MCF 10A (cell line): ENCODE measurements at regions not wholly inside any gene's neighbourhood (a gene's known extent, or its start where the extent isn't known, plus 50 kb on each side); places are given as distances from the start of the nearest gene placed in this dataset.

Source experiments
- BruUV-seq: library from RNA; stranded (reverse); fragments of 400-500 nt; replicated peaks from 2 replicates; lab custom pipeline; 2021; lab: Mats Ljungman, UMichigan
- CTCF ChIA-PET: fragments of 300-600 bp; sonication (Branson Sonifier 250); formaldehyde crosslinking; extraction: SDS; loops from one replicate; lab custom pipeline; 2021; ENCODE audit warnings: antibody characterized with exemption, inconsistent platforms; lab: Yijun Ruan, JAX
- POLR2A ChIA-PET: fragments of 300-600, 350-650 bp; sonication (Branson Sonifier 250); formaldehyde crosslinking; extraction: SDS; loops from one replicate; lab custom pipeline; 2020; ENCODE audit warnings: antibody characterized with exemption, inconsistent platforms; lab: Yijun Ruan, JAX
- DNase-seq: peaks from one replicate; pipeline ENCODE4 v3.0.0-alpha.2; 2018; ENCODE audit not compliant: unreplicated experiment
- H3K27ac Mint-ChIP-seq: one replicate; pipeline ENCODE4 v1.8.0; 2022; ENCODE audit warnings: mild to moderate bottlenecking, low read depth, mixed read lengths; ENCODE audit not compliant: unreplicated experiment
- H3K27me3 Mint-ChIP-seq: one replicate; pipeline ENCODE4 v1.8.0; 2022; ENCODE audit warnings: mixed read lengths; ENCODE audit not compliant: insufficient read depth, unreplicated experiment
- H3K36me3 Mint-ChIP-seq: one replicate; pipeline ENCODE4 v1.8.0; 2022; ENCODE audit warnings: mild to moderate bottlenecking, moderate library complexity, mixed read lengths; ENCODE audit not compliant: insufficient read depth, unreplicated experiment
- H3K4me1 Mint-ChIP-seq: one replicate; pipeline ENCODE4 v1.8.0; 2022; ENCODE audit warnings: mixed read lengths; ENCODE audit not compliant: insufficient read depth, unreplicated experiment
- H3K4me3 Mint-ChIP-seq: one replicate; pipeline ENCODE4 v1.8.0; 2022; ENCODE audit warnings: mild to moderate bottlenecking, moderate library complexity, mixed read lengths; ENCODE audit not compliant: unreplicated experiment
- H3K9me3 Mint-ChIP-seq: one replicate; pipeline ENCODE4 v1.8.0; 2022; ENCODE audit warnings: mixed read lengths; ENCODE audit not compliant: unreplicated experiment
- intact Hi-C: fragments of 100-400 bp; cut with micrococcal nuclease; formaldehyde crosslinking; loops from 2 replicates; pipeline ENCODE4 v1.14.1; 2022
- TF ChIP-seq, protein P1 (sequence below): fragments of 200-600 bp; IDR thresholded peaks from one replicate; pipeline ENCODE4 v1.8.0; 2022; ENCODE audit warnings: antibody characterized with exemption, mild to moderate bottlenecking; ENCODE audit not compliant: unreplicated experiment

DNA sequence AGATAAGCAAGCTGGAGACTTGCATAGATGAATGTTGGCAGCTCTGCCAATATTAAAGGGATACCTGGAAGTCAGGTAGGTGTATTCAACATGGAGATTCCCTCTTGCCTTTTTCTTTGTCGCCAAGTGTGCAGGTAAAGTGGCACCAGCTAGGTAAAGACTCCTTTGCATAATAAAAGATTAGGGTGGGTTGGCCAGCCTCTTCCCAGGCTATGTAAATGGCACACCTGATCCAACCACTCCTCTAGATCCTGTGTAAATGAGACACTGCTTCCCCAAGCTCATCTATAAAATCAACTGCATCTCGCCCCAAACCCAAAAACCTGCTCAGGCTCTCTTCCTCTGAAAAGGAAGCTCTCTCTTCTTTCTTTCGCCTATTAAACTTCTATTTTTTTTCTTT lies 100.8 kb upstream of the DSCAM start:
- Mint-ChIP-seq H3K27ac (no peak overlapping the region), H3K4me3 (no peak overlapping the region), H3K9me3 (peaks cover 19% of the 10 kb centered on the region), H3K4me1 (peaks cover 2% of the 10 kb centered on the region), H3K36me3 (no peaks in the 10 kb centered on the region), H3K27me3 (no peaks in the 10 kb centered on the region)
- DNase-seq = no peak
- TF ChIP-seq, protein P1, sequence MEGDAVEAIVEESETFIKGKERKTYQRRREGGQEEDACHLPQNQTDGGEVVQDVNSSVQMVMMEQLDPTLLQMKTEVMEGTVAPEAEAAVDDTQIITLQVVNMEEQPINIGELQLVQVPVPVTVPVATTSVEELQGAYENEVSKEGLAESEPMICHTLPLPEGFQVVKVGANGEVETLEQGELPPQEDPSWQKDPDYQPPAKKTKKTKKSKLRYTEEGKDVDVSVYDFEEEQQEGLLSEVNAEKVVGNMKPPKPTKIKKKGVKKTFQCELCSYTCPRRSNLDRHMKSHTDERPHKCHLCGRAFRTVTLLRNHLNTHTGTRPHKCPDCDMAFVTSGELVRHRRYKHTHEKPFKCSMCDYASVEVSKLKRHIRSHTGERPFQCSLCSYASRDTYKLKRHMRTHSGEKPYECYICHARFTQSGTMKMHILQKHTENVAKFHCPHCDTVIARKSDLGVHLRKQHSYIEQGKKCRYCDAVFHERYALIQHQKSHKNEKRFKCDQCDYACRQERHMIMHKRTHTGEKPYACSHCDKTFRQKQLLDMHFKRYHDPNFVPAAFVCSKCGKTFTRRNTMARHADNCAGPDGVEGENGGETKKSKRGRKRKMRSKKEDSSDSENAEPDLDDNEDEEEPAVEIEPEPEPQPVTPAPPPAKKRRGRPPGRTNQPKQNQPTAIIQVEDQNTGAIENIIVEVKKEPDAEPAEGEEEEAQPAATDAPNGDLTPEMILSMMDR = no peak
- no TSS peak for BruUV-seq
- intact Hi-C loops = no loop called here
- ChIA-PET POLR2A (no interaction called here), CTCF (interaction anchor here (0.6 to 1.2 kb wide), 3 partner anchors 15 to 77 kb away, joined by 3 to 4 read pairs (median 3); no protein-coding TSS in a partner anchor)

DNA sequence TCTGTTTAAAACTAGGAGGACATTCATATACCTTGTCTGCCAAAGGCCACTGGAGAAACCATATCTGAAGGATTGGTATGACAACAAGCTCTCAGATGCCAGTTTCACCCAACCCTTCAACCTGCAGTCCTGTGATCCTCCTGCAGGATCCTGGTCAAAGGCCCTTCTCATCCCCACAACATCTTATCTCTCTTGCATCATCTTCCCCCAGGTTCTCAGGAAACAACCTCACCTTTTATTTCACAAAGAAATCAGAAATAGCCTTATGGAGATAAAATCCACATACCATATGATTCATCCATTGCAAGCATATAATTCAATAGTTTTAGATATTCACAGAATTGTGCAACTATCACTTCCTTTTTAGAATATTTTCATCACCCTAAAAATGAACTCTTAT lies 104.0 kb upstream of the DSCAM start:
- TF ChIP-seq, protein P1 = no peak
- ChIA-PET CTCF (interaction anchor here (0.9 kb wide), 1 partner anchor 807 kb away, joined by 4 read pairs; no protein-coding TSS in a partner anchor), POLR2A (no interaction called here)
- peak; percentile 0 for DNase-seq
- peaks cover 6% of the 10 kb centered on the region for H3K9me3 Mint-ChIP-seq
- H3K4me3 Mint-ChIP-seq = no peak overlapping the region
- no peaks in the 10 kb centered on the region for H3K4me1 Mint-ChIP-seq
- no peak overlapping the region for H3K27ac Mint-ChIP-seq
- intact Hi-C loops = no loop called here
- no TSS peak for BruUV-seq
- H3K36me3 Mint-ChIP-seq = no peaks in the 10 kb centered on the region
- no peaks in the 10 kb centered on the region for H3K27me3 Mint-ChIP-seq

DNA sequence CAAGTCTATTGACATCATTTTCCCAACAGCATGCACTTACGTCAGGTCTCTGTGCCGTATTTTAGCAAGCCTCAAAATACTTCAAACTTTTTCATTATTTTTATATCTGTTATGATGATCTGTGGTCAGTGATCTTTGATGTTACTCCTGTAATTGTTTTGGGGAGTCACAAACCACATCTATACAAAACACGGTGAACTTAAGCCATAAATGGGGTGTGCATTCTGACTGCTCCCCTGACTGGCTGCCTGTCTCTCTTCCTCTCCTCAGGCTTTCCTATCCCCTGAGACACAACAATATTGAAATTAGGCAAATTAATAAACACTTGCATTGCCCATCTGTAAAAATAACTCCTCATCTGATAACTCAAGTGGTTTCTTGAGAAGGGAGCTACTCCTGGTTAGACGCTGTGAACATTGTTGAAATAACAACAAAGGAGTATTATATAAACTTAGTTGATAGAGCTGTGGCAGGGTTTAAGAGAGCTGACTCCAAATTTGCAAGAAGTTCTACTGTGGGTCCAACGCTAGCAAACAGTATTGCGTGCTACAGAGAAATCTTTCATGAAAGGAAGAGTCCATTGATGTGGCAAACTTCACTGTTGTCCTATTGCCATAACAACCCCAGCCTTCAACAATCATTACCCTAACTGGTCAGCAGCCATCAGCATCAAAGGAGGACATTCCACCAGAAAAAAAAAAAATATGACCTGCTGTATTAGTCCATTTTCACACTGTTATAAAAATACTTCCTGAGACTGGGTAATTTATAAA lies 105.8 kb upstream of the DSCAM start:
- no peaks in the 10 kb centered on the region for H3K27me3 Mint-ChIP-seq
- H3K27ac Mint-ChIP-seq = no peak overlapping the region
- no peak overlapping the region for H3K4me3 Mint-ChIP-seq
- ChIA-PET CTCF (no interaction called here), POLR2A (no interaction called here)
- no peaks in the 10 kb centered on the region for H3K4me1 Mint-ChIP-seq
- DNase-seq = no peak
- intact Hi-C loops = no loop called here
- no peaks in the 10 kb centered on the region for H3K36me3 Mint-ChIP-seq
- H3K9me3 Mint-ChIP-seq = peaks cover 14% of the 10 kb centered on the region
- TF ChIP-seq, protein P1 = no peak
- no TSS peak for BruUV-seq

DNA sequence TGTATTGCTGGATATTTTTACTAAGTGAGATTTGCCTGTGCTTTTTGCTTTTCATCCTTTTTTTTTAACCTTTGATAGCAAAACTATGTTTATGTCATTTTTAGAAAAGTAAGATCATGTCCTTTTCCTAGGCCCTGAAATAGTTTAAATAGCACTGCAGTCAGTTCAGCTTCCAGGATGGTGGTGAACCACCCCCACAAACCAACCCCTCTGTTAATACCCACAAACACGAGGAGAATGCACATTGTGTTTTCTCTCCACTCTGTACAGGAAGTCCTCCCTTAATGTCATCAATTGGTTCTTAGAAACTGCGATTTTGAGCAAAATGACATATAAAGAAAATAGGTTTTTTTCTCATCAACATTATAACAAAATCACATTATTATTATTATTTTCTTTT lies 117.7 kb upstream of the DSCAM start:
- CTCF ChIA-PET = no interaction called here
- Mint-ChIP-seq H3K4me3 (no peak overlapping the region), H3K27ac (no peak overlapping the region), H3K4me1 (no peaks in the 10 kb centered on the region), H3K9me3 (peaks cover 12% of the 10 kb centered on the region), H3K27me3 (no peaks in the 10 kb centered on the region), H3K36me3 (no peaks in the 10 kb centered on the region)
- TF ChIP-seq, protein P1 = no peak
- DNase-seq = no peak
- no TSS peak for BruUV-seq
- POLR2A ChIA-PET = no interaction called here
- intact Hi-C loops = no loop called here
